Hepatic stellate cell (primary cell): ENCODE measurements at regions not wholly inside any gene's neighbourhood (a gene's known extent, or its start where the extent isn't known, plus 50 kb on each side); places are given as distances from the start of the nearest gene placed in this dataset.

ENCODE experiments used
- DNase-seq: peaks from one replicate; pipeline ENCODE4 v3.0.0; 2011; ENCODE audit warnings: low spot score

DNA sequence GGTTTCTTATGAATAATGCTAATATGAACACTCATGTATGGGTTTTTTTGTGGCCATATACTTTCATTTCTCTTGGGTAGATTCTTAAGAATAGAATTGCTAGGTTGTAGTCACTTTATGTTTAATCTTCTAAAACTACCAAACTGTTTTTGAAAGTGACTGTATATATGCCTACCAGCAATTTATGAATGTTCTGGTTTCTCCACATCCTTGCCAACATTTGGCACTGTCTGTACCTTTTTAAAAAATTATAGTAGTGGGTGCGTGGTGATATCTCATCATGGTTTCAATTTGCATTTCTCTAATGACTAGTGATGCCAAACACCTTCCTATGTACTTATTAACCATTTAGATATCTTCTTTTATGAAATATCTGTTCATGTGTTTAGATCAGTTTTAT, 110.6 kb upstream of the RIOK3 start:
- no peak for DNase-seq

DNA sequence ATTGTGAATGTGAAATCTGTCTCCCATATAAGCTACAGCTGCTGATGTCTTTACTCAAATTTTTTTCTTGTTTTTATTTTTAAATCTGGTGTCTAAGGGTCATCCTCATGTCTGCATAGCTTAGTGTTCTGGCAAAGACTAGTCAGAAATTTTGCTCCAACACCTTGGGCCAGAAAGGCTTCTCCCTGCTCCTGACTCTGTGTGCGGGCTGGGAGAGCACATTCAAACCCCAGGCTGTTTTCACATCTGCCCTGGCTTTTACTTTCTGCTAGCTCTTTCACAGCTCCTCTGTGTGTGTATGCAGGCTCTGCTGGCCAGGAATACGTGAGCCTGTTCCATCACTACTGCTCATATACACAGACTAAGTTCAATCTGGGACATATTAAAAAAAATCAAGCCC, 102.9 kb upstream of the RIOK3 start:
- no peak for DNase-seq

DNA sequence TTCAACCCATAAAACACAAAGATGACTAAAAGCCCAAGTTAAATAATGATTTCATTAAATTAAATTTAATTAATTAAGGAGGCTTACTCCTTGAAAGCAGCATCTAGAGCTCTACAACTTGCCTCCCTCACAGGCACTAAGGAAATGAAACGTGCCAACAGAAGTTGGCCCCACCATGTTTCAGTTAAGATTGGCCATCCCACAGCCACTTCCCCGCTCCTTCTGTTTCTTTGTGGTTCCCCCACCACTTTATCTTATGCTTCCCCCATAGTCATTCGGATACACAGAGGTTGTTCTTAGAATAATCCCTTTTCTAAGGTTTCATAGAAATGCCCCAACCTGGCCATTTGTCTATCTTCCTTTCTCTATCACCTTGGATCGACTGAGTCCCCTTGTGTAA, 101.6 kb upstream of the RIOK3 start:
- no peak for DNase-seq

DNA sequence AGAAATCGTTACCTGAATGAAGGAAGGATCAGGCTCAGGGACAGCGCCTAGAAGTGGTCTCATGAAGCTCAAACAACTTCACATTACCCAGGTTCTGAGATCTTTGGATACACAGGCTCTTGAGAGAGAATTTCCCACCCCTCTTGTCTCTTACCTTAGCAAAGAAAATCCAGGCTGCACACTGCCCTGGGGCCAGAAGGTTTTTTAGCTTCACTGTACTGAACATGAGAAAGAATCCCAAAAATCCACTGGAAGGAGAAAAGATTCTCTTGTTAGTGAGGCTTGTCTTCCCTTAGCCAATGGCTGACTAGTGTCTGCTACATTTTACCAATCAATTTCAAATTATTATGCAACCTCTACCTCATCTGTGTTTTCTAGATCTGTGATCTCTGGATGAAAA, 101.0 kb upstream of the RIOK3 start:
- no peak for DNase-seq

DNA sequence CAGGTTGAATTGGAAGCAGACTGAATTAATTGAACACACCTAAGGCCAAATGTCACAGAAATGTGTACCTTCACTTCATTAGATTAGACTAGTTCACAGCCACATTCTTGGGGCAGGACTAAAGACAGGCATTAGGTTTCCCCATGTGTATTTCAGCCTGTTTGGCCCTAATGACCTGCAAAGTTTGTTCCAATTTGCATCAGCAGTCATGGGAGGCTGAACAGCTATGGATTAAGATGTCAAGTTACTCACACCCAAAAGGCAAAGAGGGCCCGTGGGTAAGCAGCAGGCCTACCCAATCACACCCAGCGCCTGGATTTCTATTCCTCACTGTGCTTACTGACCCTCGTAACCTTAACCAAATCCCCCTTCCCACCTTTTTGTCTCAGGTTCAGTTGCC, 99.6 kb upstream of the RIOK3 start:
- no peak for DNase-seq

DNA sequence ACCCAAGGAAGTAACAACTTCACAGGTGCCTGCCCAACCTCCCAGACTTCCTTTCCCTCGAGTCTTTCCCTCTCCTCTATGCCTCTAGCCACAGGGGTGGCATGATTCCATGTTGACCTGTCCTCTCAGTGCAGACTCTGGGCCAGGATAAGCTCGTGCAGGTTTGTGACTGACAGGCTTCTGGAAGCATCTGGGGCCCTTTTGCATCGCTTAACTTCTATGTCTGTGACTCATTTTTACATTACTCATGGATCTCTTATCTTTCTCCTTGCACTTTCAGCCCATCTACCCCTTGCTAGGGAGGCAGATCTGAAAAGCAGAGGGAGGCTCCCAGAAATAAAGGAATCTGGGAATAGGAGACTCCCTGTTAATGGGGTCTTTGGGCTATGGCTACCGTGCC, 98.5 kb upstream of the RIOK3 start:
- peak; percentile 57 for DNase-seq

DNA sequence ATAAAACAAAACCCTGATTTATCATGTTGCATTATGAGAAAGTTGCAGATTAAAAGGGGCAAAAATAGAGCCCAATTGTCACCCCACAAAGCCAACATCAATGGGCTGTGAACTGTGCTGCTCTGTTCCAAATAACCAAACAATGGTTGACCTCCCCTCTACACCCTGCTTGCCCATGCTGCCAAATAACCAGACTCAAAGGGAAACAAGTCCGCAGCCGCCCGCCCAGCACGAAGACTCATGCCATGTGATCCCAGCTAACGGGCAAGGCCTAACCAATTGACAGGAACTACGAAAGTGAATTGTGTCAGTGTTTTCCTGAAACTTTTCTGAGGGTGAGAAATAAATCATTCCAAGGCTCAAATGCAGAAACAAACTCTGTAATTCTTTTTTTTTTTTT, 97.9 kb upstream of the RIOK3 start:
- DNase-seq, result no peak

DNA sequence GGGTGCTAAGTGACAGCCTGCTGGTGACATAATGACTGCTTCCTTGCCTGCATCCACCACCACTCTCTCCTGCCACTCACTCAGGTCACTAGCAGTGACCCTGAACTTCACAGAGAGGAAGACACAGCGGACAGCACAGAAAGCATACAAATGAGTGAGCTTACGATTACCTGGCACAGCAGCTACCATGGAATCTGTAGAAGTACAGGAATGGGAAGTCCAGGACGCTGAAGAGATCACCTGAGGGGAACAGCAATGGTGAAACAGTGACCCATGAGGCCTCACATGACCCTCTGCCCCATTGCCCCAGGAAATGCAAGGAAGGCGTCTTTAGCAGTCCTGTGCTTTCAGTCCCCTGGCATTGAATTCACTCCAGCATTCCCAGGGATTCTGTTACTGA, 96.7 kb upstream of the RIOK3 start:
- DNase-seq, result no peak

DNA sequence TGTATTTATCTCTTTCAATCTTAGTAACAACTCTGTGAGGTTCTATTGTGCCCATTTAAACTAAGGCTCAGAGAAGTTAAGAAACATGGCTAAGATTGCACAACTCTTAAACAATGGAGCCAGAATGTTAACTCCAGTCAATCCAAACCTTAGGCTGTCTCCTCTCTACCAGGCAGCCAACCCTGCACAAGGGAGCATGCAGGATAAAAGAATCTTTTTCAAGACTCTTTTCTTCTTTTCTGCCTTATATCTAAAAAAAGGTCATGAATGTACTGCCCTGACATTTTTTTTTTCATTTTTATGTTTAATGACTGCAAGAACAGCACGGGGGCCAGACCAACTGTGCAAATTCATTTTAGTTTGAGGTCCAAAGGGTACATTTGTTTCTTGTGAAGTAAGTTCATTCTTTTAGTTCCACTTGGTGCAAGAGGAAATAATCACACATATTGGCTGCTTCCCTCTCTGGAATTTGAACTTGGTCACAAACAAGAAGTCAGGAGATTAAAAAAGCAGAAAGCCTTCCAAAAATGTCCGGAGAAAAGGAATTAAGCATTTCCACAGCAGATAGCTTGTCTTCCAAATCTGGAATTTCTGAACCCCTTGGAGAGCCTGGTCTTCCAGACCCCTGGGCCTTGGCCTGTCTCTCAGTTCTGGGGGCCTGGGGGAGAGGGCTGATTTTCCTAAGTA, 96.0 kb upstream of the RIOK3 start:
- no peak for DNase-seq

DNA sequence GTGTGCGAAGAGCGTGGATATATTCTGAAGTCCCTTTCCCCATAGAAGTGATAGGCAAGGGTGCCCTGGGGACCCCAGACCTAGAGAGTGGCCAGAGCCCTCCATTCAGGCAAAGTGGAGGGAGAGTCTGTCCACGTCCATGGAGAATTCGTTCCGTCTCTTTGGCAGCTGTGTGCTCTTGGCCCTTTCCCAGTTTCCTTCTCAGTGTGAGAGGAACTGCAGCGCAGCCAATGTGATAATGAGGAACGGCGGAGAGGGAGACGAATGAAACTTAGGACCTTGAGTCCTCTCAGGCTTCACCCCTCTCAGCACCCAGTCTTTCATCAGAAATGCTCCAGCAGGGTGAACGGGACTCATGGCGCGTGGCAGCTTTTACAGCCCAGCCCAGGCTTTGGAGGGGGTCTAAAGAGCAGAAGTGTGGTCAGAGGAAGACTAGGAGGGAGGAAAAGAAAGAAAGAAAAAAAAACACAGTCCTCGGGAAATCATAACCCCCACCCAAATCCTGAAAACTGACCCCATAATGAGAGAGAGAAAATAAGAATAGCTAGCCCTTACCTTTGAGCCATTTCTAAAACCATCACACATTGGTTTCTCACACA, 95.0 kb upstream of the RIOK3 start:
- no peak for DNase-seq

DNA sequence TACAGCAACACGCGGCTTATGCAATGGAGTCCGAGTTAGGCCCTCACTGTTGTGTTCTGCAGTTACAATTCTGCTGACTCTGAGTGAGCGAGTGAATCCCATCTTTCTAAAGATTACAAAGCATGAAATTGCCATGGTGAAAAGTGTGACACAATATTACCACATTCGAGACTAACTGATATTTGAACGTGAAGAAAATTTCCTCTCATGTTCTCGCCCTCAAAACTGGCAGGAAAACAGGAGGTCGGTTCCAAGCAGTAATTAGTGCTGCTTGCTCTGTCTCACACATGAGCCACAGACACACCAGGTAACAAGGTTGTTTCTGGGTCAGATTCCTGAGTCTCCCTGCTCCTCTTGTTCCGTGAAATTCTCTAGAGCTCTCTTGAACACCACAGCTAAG, 93.7 kb upstream of the RIOK3 start:
- no peak for DNase-seq

DNA sequence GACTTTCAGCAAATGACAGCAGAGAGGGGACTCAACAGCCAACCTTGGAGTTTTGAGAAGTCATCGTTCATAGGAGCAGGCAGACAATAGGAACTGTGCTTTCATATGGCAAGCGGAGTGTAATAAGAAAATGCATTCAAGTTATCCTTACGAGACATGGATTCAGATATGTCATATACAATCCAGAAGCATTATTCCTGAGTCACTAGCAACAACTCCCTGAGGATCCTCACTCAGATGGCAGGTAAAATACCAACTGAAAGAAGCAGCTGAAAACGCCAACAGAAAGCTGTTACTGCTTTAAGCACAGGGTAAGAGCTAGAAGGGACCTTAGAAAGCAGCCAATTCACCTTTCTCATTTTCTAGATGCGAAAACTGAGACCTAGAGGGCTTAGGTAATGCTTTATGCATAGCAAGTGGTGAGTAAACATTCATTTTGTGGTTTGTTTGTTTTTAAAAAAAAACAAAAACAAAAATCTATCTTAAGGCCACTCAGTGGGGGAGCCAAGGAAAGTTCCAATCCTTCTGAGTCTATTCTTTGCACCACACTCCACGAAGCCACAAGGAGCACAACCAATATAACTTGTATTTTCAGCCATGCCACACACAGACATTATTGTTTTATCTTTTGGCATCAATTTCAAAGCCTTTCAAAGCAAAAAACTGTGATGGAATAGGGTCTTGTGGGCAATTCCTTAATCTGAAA, 89.1 kb upstream of the RIOK3 start:
- DNase-seq, result no peak

DNA sequence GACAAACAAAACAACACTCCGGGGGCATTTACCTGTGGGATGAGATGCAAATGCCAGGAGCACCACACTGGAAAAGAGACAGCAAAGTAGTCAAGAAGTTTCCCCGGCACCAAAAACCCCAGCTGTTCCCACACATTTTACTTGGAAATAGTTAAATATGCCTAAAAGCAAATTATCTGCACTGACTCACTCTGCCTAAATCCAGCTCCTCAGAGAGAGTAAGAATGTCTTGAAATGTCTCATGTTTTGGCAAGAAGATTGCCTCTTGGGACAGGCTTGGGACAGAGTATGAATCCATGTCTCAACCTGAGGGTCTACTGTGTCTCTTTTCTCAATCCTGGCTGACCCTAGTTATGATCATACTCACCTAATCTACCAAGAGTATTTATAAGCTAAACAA, 87.5 kb upstream of the RIOK3 start:
- DNase-seq, result peak; percentile 46

DNA sequence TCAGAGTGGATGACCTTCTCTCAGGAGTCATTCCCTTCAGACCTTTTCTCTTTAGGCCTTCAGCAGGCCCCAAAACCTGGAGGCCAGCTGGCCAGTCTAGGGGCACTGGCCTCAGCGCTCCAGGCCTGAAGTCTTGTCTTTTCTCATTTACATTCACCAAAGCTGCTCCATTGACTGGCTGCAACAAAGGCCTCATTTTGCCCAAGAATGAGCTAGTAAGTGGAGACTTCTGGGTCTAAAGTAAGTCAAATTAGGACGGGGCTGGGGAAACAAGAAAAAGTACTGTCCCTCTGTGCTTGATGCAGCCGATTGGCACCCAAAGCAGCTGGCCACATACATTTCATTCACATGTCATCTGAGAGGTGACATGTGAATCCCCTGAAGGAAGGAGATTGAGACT, 83.8 kb upstream of the RIOK3 start:
- no peak for DNase-seq

DNA sequence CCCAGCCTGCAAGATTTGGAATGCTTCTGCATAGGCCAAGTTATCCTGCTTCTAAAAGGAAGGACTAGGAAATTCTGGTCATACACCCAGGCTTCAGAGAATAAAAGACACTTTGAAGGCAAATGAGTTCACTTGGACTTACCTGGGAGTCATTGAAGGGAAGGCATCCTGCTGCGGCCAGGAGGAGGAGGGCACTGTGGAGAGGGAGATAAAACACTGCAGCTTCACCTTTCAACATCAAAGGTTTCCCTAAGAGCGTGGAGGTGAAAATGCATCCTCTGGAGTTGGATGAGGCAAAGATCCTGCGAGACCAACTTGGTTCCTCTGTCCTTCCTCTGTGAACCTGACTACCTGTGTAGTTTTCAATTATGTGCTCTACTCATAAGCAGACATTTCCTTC, 79.5 kb upstream of the RIOK3 start:
- DNase-seq, result no peak

DNA sequence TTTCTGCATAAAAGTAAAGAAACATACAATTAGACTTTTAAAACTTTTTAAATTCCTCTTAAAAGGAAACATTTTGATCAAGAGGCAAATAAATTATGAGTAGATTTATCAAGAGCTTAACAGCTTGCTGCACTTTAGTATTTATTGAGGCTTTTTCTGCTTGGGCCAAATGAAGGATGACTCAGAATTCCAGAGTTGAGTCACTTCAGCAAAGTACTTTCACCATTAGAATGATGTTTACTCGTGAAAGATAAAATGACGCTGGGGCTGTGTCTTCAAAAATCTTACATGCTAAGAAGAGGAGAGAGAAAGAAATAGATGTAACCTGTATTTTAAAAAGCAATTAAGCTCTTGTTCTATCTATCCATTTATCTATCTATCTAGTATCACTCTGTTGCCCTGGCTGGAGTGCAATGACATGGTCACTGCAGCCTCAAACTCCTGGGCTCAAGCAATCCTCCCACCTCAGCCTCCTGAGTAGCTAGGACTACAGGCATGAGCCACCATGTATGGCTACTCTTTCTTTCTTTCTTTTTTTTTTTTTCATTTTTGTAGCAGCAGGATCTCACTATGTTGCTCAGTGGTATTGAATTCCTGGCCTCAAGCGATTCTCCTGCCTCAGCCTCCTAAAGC, 75.3 kb upstream of the RIOK3 start:
- peak; percentile 68 for DNase-seq

DNA sequence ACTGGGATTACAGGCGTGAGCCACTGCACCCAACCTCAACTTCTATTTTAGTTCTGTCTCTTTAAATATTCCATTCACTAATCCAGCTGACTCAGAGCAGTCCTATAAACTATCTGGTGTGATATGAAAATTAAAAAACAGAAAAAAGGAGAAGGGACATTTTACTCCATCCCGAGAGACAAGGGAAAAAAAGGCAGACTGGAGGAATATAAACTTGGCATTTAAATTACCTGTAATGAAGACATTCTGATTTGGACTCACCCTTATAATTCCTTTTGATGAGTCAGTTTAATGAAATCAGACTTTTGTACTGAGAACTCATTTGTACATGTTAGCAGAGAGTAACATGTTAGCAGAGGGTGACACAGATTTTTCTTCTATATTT, 74.8 kb upstream of the RIOK3 start:
- no peak for DNase-seq

DNA sequence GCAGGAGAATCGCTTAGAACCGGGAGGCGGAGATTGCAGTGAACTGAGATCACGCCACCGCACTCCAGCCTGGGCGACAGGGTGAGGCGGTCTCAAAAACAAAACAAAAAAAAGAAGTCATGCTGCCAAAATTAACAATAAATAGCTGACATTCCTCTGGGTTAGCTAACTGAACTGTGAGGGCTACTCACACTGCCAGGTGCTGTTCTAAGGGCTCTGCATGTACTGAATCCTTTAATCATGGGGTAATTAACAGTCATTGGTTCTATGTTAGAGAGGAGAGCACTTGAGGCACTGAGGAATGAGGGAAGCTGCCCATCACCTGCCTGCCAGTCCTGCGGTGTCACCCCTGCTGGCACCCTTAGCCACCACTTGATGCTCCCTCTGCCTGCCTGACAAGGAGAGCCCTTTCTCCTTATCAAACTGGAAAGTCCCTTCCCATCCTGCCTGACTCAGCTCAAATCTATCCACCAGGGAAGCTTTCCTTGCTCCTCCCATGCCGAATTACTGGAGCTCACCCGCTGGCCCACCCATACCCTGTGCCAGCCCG, 73.0 kb upstream of the RIOK3 start:
- peak; percentile 27 for DNase-seq

DNA sequence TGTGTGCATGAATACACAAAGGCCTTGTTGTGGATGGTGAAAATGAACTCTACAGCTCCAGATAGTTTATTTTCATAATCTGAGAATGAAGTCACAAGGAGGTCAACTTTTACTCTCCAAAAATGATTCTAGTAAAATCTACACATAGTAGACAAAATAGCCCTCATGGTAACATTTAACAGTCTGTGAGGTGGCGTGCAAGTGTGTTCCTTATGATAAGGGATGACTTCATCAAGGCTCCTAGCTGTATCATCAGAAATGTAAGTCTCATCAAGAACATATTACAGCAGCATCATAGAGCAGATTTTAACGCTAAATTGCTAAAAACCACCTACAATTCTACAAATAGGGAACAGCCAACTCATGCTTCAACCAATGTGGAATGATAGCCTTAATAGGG, 72.3 kb upstream of the RIOK3 start:
- peak; percentile 11 for DNase-seq

DNA sequence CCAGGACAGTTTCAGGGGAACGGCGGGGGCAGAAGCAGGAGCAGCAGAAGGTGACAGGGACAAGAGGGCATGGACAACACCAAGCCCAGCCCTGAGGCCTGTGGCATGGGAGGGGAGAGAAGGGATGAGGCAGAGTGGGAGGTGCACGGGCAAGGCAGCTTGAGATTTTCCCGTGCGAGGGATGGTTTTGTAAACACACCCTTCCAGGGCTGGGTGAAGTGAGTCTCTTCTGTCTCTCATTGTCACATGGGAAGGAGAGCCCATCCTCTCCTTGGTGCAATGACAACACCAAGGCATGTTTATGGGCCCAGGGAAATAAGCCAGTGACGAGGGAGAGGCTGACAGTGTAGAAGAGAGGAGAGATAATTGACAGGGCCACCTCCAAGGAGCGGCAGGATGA, 69.6 kb upstream of the RIOK3 start:
- no peak for DNase-seq

DNA sequence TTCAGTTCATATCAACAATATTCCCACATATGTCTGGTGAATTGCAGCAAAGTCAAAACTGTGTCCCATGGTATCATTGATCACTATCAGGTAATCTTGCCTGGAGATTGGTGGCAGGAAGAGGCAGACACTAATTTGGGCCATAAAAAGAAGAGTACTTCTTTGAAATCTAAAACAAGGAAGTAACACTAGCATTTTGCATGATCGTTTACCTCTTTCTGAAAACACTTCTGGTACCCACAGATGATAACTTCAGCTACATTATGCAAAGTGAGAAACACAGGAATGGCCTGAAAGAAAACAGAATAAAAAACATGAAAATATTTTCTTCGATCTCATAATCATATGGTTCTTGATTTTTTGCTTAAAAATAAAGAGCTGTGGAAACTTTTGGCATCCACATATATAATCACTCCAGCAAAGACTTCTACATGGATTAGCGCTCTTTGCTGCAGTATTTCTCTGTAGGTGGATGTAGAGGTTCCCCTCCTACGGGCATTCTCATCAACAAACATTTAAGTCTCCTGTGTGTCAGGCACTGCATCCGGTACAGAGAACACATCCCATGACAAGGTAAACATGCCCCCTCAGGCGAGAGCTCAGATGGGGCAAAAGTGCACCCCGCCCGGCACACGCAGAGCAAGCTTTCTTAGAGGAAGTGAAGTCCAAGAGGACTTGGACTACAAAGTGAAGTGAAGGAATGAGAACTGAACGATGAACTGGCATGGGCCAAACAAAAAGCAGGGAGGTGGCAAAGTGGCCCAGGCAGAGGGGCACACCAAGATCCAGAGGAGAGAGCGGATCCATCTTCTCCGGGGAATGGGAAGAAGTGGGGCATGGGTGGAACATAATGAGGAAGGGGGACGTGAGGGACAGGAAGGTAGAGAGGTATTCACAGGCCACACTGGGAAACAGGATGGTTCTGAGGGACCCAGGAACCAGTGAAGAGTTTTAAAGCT, 68.0 kb upstream of the RIOK3 start:
- DNase-seq, result no peak

DNA sequence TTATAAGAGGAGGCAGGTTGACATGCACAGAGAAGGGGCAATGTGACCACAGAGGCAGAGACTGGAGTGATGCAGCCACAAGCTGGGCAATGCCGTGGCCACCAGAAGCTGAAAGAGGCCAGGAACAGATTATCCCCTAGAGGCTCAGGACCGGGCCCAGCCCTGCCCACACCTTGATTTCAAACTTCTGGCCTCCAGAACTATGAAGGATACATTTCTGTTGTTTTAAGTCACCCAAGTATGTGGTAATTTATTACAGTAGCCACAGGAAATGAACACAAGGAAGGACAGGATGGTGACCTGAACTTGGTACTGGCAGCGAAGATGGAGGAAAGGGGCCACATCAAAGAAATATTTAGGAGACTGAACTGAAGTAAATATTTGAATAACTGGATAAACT, 66.8 kb upstream of the RIOK3 start:
- DNase-seq, result no peak
